Hepatocyte (in vitro differentiated cells): ENCODE measurements at regions not wholly inside any gene's neighbourhood (a gene's known extent, or its start where the extent isn't known, plus 50 kb on each side); places are given as distances from the start of the nearest gene placed in this dataset.

Source experiments
- EZH2phosphoT487 ChIP-seq: fragments of 200-600 bp; sonication (generic); IDR thresholded peaks from one replicate; pipeline ENCODE4 v1.6.1; 2018; ENCODE audit warnings: antibody characterized with exemption, mild to moderate bottlenecking, low read depth, moderate library complexity; ENCODE audit not compliant: unreplicated experiment, severe bottlenecking
- TF ChIP-seq, protein P1 (sequence below): fragments of 200-600 bp; sonication (generic); IDR thresholded peaks from 2 replicates; pipeline ENCODE4 v1.5.1; 2016; ENCODE audit warnings: antibody characterized with exemption, mild to moderate bottlenecking; ENCODE audit not compliant: poor library complexity

DNA sequence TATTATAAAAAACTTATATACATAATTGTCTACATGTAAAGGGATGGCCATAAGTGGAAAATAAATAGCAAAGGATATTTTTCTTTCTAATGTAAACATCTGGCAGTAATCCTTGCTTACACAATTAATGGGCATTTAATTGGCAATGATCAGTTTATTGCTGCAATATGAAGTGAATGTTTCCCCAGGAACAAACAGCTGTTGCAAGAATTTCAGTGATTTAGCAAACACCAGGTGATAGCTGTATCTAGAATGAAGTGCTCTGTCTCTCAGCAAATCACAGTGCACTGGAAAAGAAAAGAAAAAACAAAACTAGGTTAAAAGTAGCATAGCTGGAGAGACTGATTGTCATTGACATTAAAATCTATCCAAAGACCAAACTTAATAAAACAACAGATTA lies 594.5 kb upstream of the ARRDC3 start:
- TF ChIP-seq, protein P1, sequence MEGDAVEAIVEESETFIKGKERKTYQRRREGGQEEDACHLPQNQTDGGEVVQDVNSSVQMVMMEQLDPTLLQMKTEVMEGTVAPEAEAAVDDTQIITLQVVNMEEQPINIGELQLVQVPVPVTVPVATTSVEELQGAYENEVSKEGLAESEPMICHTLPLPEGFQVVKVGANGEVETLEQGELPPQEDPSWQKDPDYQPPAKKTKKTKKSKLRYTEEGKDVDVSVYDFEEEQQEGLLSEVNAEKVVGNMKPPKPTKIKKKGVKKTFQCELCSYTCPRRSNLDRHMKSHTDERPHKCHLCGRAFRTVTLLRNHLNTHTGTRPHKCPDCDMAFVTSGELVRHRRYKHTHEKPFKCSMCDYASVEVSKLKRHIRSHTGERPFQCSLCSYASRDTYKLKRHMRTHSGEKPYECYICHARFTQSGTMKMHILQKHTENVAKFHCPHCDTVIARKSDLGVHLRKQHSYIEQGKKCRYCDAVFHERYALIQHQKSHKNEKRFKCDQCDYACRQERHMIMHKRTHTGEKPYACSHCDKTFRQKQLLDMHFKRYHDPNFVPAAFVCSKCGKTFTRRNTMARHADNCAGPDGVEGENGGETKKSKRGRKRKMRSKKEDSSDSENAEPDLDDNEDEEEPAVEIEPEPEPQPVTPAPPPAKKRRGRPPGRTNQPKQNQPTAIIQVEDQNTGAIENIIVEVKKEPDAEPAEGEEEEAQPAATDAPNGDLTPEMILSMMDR = no peak
- TF ChIP-seq EZH2phosphoT487 = no peak
